ENCODE measurements at regions not wholly inside any gene's neighbourhood (a gene's known extent, or its start where the extent isn't known, plus 50 kb on each side); places are given as distances from the start of the nearest gene placed in this dataset.
A peak's percentile ranks its signal among the peaks of the same experiment; 100 is the strongest.

DNA sequence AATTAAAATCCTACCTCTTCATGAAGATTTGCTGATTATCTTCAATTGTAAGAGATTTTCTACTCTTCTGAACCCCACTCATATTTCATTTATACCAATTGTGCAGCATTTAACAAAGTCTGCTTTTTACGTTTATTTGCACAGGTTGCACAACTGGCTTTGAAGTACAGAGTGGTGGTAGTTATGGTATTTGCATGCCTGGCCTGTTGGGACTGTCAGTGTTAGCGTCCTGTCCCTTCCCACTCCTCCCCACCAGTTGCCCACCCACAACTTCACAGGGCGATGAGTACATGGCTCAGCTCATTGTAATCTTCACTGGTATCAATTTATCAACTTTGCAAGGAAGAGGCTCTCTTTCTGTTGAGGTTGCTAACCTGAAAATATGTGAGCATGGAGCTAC is 372.3 kb downstream of the AASDHPPT start (continued):
- TF ChIP-seq, protein P1, sequence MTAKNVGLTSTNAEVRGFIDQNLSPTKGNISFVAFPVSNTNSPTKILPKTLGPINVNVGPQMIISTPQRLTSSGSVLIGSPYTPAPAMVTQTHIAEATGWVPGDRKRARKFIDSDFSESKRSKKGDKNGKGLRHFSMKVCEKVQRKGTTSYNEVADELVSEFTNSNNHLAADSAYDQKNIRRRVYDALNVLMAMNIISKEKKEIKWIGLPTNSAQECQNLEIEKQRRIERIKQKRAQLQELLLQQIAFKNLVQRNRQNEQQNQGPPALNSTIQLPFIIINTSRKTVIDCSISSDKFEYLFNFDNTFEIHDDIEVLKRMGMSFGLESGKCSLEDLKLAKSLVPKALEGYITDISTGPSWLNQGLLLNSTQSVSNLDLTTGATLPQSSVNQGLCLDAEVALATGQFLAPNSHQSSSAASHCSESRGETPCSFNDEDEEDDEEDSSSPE (CRISPR knock-in tag; IDR thresholded peaks at IDR 0.05), result no peak
- TF ChIP-seq KDM1A (CRISPR knock-in tag; IDR thresholded peaks at IDR 0.05) (no peak), MXD4 (CRISPR knock-in tag; IDR thresholded peaks at IDR 0.05) (no peak), TGIF2 (CRISPR knock-in tag; IDR thresholded peaks at IDR 0.05) (0 out of 2 replicates have a peak, but pooled peaks have one; percentile 35), ZNF138 (CRISPR knock-in tag; IDR thresholded peaks at IDR 0.05; ENCODE audit: low read depth) (no peak), KAT2B (IDR thresholded peaks at IDR 0.05; ENCODE audit: borderline replicate concordance, low read depth, low read length) (no peak), TAF15 (IDR thresholded peaks at IDR 0.05; ENCODE audit: low read depth, low read length, poor library complexity, severe bottlenecking) (no peak), GATAD2A (CRISPR knock-in tag; IDR thresholded peaks at IDR 0.05) (peak; percentile 67), CHD4 (IDR thresholded peaks at IDR 0.05; ENCODE audit: borderline replicate concordance, low read length) (no peak), ZNF446 (CRISPR knock-in tag; IDR thresholded peaks at IDR 0.05) (no peak), ZMYM4 (CRISPR knock-in tag; IDR thresholded peaks at IDR 0.05) (peak; percentile 52; the same call in 1 of the 2 replicates)
- TF ChIP-seq, protein P2, sequence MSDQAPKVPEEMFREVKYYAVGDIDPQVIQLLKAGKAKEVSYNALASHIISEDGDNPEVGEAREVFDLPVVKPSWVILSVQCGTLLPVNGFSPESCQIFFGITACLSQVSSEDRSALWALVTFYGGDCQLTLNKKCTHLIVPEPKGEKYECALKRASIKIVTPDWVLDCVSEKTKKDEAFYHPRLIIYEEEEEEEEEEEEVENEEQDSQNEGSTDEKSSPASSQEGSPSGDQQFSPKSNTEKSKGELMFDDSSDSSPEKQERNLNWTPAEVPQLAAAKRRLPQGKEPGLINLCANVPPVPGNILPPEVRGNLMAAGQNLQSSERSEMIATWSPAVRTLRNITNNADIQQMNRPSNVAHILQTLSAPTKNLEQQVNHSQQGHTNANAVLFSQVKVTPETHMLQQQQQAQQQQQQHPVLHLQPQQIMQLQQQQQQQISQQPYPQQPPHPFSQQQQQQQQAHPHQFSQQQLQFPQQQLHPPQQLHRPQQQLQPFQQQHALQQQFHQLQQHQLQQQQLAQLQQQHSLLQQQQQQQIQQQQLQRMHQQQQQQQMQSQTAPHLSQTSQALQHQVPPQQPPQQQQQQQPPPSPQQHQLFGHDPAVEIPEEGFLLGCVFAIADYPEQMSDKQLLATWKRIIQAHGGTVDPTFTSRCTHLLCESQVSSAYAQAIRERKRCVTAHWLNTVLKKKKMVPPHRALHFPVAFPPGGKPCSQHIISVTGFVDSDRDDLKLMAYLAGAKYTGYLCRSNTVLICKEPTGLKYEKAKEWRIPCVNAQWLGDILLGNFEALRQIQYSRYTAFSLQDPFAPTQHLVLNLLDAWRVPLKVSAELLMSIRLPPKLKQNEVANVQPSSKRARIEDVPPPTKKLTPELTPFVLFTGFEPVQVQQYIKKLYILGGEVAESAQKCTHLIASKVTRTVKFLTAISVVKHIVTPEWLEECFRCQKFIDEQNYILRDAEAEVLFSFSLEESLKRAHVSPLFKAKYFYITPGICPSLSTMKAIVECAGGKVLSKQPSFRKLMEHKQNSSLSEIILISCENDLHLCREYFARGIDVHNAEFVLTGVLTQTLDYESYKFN (CRISPR knock-in tag; conservative IDR thresholded peaks at IDR 0.05), result peak; percentile 39; the same call in 1 of the 2 replicates
- TF ChIP-seq, protein P3, sequence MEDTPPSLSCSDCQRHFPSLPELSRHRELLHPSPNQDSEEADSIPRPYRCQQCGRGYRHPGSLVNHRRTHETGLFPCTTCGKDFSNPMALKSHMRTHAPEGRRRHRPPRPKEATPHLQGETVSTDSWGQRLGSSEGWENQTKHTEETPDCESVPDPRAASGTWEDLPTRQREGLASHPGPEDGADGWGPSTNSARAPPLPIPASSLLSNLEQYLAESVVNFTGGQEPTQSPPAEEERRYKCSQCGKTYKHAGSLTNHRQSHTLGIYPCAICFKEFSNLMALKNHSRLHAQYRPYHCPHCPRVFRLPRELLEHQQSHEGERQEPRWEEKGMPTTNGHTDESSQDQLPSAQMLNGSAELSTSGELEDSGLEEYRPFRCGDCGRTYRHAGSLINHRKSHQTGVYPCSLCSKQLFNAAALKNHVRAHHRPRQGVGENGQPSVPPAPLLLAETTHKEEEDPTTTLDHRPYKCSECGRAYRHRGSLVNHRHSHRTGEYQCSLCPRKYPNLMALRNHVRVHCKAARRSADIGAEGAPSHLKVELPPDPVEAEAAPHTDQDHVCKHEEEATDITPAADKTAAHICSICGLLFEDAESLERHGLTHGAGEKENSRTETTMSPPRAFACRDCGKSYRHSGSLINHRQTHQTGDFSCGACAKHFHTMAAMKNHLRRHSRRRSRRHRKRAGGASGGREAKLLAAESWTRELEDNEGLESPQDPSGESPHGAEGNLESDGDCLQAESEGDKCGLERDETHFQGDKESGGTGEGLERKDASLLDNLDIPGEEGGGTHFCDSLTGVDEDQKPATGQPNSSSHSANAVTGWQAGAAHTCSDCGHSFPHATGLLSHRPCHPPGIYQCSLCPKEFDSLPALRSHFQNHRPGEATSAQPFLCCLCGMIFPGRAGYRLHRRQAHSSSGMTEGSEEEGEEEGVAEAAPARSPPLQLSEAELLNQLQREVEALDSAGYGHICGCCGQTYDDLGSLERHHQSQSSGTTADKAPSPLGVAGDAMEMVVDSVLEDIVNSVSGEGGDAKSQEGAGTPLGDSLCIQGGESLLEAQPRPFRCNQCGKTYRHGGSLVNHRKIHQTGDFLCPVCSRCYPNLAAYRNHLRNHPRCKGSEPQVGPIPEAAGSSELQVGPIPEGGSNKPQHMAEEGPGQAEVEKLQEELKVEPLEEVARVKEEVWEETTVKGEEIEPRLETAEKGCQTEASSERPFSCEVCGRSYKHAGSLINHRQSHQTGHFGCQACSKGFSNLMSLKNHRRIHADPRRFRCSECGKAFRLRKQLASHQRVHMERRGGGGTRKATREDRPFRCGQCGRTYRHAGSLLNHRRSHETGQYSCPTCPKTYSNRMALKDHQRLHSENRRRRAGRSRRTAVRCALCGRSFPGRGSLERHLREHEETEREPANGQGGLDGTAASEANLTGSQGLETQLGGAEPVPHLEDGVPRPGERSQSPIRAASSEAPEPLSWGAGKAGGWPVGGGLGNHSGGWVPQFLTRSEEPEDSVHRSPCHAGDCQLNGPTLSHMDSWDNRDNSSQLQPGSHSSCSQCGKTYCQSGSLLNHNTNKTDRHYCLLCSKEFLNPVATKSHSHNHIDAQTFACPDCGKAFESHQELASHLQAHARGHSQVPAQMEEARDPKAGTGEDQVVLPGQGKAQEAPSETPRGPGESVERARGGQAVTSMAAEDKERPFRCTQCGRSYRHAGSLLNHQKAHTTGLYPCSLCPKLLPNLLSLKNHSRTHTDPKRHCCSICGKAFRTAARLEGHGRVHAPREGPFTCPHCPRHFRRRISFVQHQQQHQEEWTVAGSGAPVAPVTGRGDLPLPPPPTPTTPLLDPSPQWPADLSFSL (CRISPR knock-in tag; IDR thresholded peaks at IDR 0.05), result no peak
- TF ChIP-seq, protein P4, sequence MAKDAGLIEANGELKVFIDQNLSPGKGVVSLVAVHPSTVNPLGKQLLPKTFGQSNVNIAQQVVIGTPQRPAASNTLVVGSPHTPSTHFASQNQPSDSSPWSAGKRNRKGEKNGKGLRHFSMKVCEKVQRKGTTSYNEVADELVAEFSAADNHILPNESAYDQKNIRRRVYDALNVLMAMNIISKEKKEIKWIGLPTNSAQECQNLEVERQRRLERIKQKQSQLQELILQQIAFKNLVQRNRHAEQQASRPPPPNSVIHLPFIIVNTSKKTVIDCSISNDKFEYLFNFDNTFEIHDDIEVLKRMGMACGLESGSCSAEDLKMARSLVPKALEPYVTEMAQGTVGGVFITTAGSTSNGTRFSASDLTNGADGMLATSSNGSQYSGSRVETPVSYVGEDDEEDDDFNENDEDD (CRISPR knock-in tag; IDR thresholded peaks at IDR 0.05; ENCODE audit: borderline replicate concordance), result no peak
